DMS53 (cell line): ENCODE measurements at regions not wholly inside any gene's neighbourhood (a gene's known extent, or its start where the extent isn't known, plus 50 kb on each side); places are given as distances from the start of the nearest gene placed in this dataset.
"Not testable (repeated sequence)": the region's sequence is repeated elsewhere in the genome, so short reads cannot be mapped to it uniquely, and the experiment has no call there.

Experiments used
- DNase-seq: peaks from one replicate; lab custom pipeline; 2025; lab: John Stamatoyannopoulos, UW

- DNase-seq = not testable (repeated sequence)
Measured at GRCh38 chr5:174917435-174917834, 193.1 kb downstream of the MSX2 start.

GRCh38 chr5:174916924-174917323 is 192.5 kb downstream of the MSX2 start:
- DNase-seq = not testable (repeated sequence)

GRCh38 chr5:174916227-174916626 is 191.8 kb downstream of the MSX2 start:
- DNase-seq = no peak

- no peak for DNase-seq
Measured at GRCh38 chr5:174911118-174911517, 186.7 kb downstream of the MSX2 start.

- peak; percentile 80 for DNase-seq
Measured at GRCh38 chr5:174910245-174910737, 185.9 kb downstream of the MSX2 start.

GRCh38 chr5:174903172-174903732 is 178.9 kb downstream of the MSX2 start:
- DNase-seq = peak; percentile 38

- no peak for DNase-seq
Measured at GRCh38 chr5:174901336-174901735, 177.0 kb downstream of the MSX2 start.

GRCh38 chr5:174900240-174900865 is 176.0 kb downstream of the MSX2 start:
- DNase-seq = no peak

- no peak for DNase-seq
Measured at GRCh38 chr5:174897281-174897950, 173.0 kb downstream of the MSX2 start.

GRCh38 chr5:174895360-174895759 is 171.0 kb downstream of the MSX2 start:
- peak; percentile 32 for DNase-seq

- DNase-seq = no peak
Measured at GRCh38 chr5:174892742-174893141, 168.4 kb downstream of the MSX2 start.

GRCh38 chr5:174880412-174881200 is 156.2 kb downstream of the MSX2 start:
- DNase-seq = not testable (repeated sequence)

GRCh38 chr5:174877987-174878386 is 153.6 kb downstream of the MSX2 start:
- peak; percentile 54 for DNase-seq

- DNase-seq = no peak
Measured at GRCh38 chr5:174872271-174872670, 147.9 kb downstream of the MSX2 start.

GRCh38 chr5:174852143-174852542 is 127.8 kb downstream of the MSX2 start:
- DNase-seq = no peak

GRCh38 chr5:174850565-174851169 is 126.3 kb downstream of the MSX2 start:
- DNase-seq = no peak

GRCh38 chr5:174849426-174849825 is 125.0 kb downstream of the MSX2 start:
- DNase-seq = peak; percentile 66

GRCh38 chr5:174844971-174845370 is 120.6 kb downstream of the MSX2 start:
- no peak for DNase-seq

- no peak for DNase-seq
Measured at GRCh38 chr5:174843263-174844250, 119.2 kb downstream of the MSX2 start.

- DNase-seq = no peak
Measured at GRCh38 chr5:174840435-174840834, 116.1 kb downstream of the MSX2 start.

GRCh38 chr5:174839196-174839595 is 114.8 kb downstream of the MSX2 start:
- no peak for DNase-seq
